ENCODE measurements at regions not wholly inside any gene's neighbourhood (a gene's known extent, or its start where the extent isn't known, plus 50 kb on each side); places are given as distances from the start of the nearest gene placed in this dataset.

DNA sequence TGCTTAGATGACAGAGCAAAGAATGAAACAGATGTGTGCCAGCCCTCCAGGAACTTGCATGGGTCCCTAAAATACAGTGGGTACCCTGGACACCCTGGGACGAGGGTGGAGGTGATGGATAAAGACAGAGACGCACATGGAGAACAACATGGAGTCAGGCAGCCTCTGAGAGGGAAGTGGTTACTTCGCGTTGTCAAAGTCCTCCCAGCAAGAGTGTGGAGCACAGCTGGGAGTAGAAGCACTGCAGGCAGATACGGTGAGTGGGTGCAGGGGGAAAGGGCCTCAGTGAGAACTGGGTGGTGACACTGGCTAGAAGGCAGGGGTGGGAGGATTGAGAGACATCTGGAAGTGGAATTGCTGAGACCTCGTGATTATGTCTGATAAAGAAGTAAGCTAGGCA lies 70.8 kb upstream of the PRR20G start:
- TF ChIP-seq, protein P1, sequence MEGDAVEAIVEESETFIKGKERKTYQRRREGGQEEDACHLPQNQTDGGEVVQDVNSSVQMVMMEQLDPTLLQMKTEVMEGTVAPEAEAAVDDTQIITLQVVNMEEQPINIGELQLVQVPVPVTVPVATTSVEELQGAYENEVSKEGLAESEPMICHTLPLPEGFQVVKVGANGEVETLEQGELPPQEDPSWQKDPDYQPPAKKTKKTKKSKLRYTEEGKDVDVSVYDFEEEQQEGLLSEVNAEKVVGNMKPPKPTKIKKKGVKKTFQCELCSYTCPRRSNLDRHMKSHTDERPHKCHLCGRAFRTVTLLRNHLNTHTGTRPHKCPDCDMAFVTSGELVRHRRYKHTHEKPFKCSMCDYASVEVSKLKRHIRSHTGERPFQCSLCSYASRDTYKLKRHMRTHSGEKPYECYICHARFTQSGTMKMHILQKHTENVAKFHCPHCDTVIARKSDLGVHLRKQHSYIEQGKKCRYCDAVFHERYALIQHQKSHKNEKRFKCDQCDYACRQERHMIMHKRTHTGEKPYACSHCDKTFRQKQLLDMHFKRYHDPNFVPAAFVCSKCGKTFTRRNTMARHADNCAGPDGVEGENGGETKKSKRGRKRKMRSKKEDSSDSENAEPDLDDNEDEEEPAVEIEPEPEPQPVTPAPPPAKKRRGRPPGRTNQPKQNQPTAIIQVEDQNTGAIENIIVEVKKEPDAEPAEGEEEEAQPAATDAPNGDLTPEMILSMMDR (IDR thresholded peaks at IDR 0.05) = no peak
- TF ChIP-seq, protein P2, sequence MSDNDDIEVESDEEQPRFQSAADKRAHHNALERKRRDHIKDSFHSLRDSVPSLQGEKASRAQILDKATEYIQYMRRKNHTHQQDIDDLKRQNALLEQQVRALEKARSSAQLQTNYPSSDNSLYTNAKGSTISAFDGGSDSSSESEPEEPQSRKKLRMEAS (IDR thresholded peaks at IDR 0.05; ENCODE audit: low read depth) = no peak
- TF ChIP-seq, protein P3, sequence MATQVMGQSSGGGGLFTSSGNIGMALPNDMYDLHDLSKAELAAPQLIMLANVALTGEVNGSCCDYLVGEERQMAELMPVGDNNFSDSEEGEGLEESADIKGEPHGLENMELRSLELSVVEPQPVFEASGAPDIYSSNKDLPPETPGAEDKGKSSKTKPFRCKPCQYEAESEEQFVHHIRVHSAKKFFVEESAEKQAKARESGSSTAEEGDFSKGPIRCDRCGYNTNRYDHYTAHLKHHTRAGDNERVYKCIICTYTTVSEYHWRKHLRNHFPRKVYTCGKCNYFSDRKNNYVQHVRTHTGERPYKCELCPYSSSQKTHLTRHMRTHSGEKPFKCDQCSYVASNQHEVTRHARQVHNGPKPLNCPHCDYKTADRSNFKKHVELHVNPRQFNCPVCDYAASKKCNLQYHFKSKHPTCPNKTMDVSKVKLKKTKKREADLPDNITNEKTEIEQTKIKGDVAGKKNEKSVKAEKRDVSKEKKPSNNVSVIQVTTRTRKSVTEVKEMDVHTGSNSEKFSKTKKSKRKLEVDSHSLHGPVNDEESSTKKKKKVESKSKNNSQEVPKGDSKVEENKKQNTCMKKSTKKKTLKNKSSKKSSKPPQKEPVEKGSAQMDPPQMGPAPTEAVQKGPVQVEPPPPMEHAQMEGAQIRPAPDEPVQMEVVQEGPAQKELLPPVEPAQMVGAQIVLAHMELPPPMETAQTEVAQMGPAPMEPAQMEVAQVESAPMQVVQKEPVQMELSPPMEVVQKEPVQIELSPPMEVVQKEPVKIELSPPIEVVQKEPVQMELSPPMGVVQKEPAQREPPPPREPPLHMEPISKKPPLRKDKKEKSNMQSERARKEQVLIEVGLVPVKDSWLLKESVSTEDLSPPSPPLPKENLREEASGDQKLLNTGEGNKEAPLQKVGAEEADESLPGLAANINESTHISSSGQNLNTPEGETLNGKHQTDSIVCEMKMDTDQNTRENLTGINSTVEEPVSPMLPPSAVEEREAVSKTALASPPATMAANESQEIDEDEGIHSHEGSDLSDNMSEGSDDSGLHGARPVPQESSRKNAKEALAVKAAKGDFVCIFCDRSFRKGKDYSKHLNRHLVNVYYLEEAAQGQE (IDR thresholded peaks at IDR 0.05; ENCODE audit: low read depth, low read length) = no peak
- TF ChIP-seq FOXJ3 (CRISPR knock-in tag; IDR thresholded peaks at IDR 0.05) (no peak), EP300 (IDR thresholded peaks at IDR 0.05; ENCODE audit: borderline replicate concordance in 1 of 2, low read depth in 1 of 2, low read length in 1 of 2) (no peak), GABPA (IDR thresholded peaks at IDR 0.05; ENCODE audit: low read depth) (no peak)
- TF ChIP-seq, protein P4, sequence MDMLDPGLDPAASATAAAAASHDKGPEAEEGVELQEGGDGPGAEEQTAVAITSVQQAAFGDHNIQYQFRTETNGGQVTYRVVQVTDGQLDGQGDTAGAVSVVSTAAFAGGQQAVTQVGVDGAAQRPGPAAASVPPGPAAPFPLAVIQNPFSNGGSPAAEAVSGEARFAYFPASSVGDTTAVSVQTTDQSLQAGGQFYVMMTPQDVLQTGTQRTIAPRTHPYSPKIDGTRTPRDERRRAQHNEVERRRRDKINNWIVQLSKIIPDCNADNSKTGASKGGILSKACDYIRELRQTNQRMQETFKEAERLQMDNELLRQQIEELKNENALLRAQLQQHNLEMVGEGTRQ (IDR thresholded peaks at IDR 0.05; ENCODE audit: borderline replicate concordance, low read depth, low read length) = no peak

Data from SK-N-SH (cell line).